Loucy (cell line): ENCODE measurements at regions not wholly inside any gene's neighbourhood (a gene's known extent, or its start where the extent isn't known, plus 50 kb on each side); places are given as distances from the start of the nearest gene placed in this dataset.

Source experiments
- H2AFZ ChIP-seq: fragments of 200-600 bp; sonication (generic); 2 replicates; pipeline ENCODE4 v1.6.0; 2016; ENCODE audit warnings: antibody characterized with exemption, mild to moderate bottlenecking, low read length, moderate library complexity
- H3F3A ChIP-seq: fragments of 200-600 bp; 2 replicates; pipeline ENCODE4 v1.6.0; 2016; ENCODE audit warnings: antibody characterized with exemption, low read depth, mild to moderate bottlenecking
- H3K27me3 ChIP-seq: fragments of 200-600 bp; sonication (generic); 2 replicates; pipeline ENCODE4 v1.6.1; 2014; ENCODE audit warnings: low read length, mild to moderate bottlenecking; ENCODE audit not compliant: insufficient read depth, poor library complexity, severe bottlenecking
- H3K36me3 ChIP-seq: fragments of 200-600 bp; sonication (generic); 2 replicates; pipeline ENCODE4 v1.6.1; 2016; ENCODE audit warnings: low read length; ENCODE audit not compliant: insufficient read depth
- H3K4me1 ChIP-seq: fragments of 200-600 bp; sonication (generic); 2 replicates; pipeline ENCODE4 v1.5.1; 2014; ENCODE audit warnings: low read length, mild to moderate bottlenecking; ENCODE audit not compliant: insufficient read depth, poor library complexity, severe bottlenecking
- H3K4me2 ChIP-seq: fragments of 200-600 bp; sonication (generic); 2 replicates; pipeline ENCODE4 v1.6.0; 2014; ENCODE audit warnings: antibody characterized with exemption, low read length, low read depth, mild to moderate bottlenecking; ENCODE audit not compliant: poor library complexity, severe bottlenecking
- H3K4me3 ChIP-seq: fragments of 200-600 bp; sonication (generic); 2 replicates; pipeline ENCODE4 v1.5.1; 2014; ENCODE audit warnings: low read length, mild to moderate bottlenecking, mixed read lengths; ENCODE audit not compliant: poor library complexity, severe bottlenecking
- H3K79me2 ChIP-seq: fragments of 200-600 bp; sonication (generic); 2 replicates; pipeline ENCODE4 v1.6.1; 2014; ENCODE audit warnings: low read length; ENCODE audit not compliant: insufficient read depth
- H3K9ac ChIP-seq: fragments of 200-600 bp; sonication (generic); 2 replicates; pipeline ENCODE4 v1.6.0; 2014; ENCODE audit warnings: mild to moderate bottlenecking, low read depth, low read length, moderate library complexity; ENCODE audit not compliant: poor library complexity, severe bottlenecking
- H3K9me2 ChIP-seq: fragments of 200-600 bp; sonication (generic); replicated peaks from 2 replicates; pipeline ENCODE4 v1.6.1; 2016; ENCODE audit warnings: low read depth, low read length, mixed read lengths
- H3K9me3 ChIP-seq: fragments of 200-600 bp; sonication (generic); 2 replicates; pipeline ENCODE4 v1.6.1; 2014; ENCODE audit warnings: mild to moderate bottlenecking, antibody characterized with exemption, low read length, low read depth; ENCODE audit not compliant: insufficient read depth
- H4K20me1 ChIP-seq: fragments of 200-600 bp; sonication (generic); 2 replicates; pipeline ENCODE4 v1.6.0; 2014; ENCODE audit warnings: antibody characterized with exemption, low read length, mild to moderate bottlenecking; ENCODE audit not compliant: insufficient read depth, poor library complexity, severe bottlenecking
- CTCF ChIP-seq: fragments of 200-600 bp; sonication (generic); conservative IDR thresholded peaks from 2 replicates; pipeline ENCODE4 v1.5.1; 2014; ENCODE audit warnings: mild to moderate bottlenecking, antibody characterized with exemption, low read length
- EZH2phosphoT487 ChIP-seq: fragments of 200-600 bp; IDR thresholded peaks from 2 replicates; pipeline ENCODE4 v1.6.1; 2018; ENCODE audit warnings: antibody characterized with exemption, mild to moderate bottlenecking, moderate library complexity, borderline replicate concordance

- Histone ChIP-seq H3K4me3 (no peak overlapping the region), H3K4me1 (no peaks in the 10 kb centered on the region), H3K9me2 (no peaks in the 10 kb centered on the region), H3K9me3 (no peaks in the 10 kb centered on the region), H3K27me3 (no peaks in the 10 kb centered on the region), H3K36me3 (no peaks in the 10 kb centered on the region), H4K20me1 (no peaks in the 10 kb centered on the region), H2AFZ (no peak overlapping the region), H3K4me2 (no peak overlapping the region), H3F3A (no peaks in the 10 kb centered on the region), H3K79me2 (no peaks in the 10 kb centered on the region), H3K9ac (no peak overlapping the region)
- no peak for TF ChIP-seq CTCF
Observed at GRCh38 chr14:39853441-39853840, 421.2 kb upstream of the FBXO33 start.

GRCh38 chr14:39851202-39851601 is 419.0 kb upstream of the FBXO33 start:
- H3K9me3 ChIP-seq = no peaks in the 10 kb centered on the region
- no peak overlapping the region for H3K9ac ChIP-seq
- no peaks in the 10 kb centered on the region for H3F3A ChIP-seq
- H4K20me1 ChIP-seq = no peaks in the 10 kb centered on the region
- H3K27me3 ChIP-seq = no peaks in the 10 kb centered on the region
- no peaks in the 10 kb centered on the region for H3K4me1 ChIP-seq
- H3K9me2 ChIP-seq = no peaks in the 10 kb centered on the region
- H3K4me2 ChIP-seq = no peak overlapping the region
- no peak overlapping the region for H2AFZ ChIP-seq
- no peaks in the 10 kb centered on the region for H3K36me3 ChIP-seq
- no peak for TF ChIP-seq EZH2phosphoT487
- TF ChIP-seq CTCF = no peak
- no peak overlapping the region for H3K4me3 ChIP-seq
- H3K79me2 ChIP-seq = no peaks in the 10 kb centered on the region

GRCh38 chr14:39847852-39848251 is 415.6 kb upstream of the FBXO33 start:
- Histone ChIP-seq H3K4me3 (no peak overlapping the region), H2AFZ (no peak overlapping the region), H3K4me1 (no peaks in the 10 kb centered on the region), H3K9ac (no peak overlapping the region), H3K27me3 (no peaks in the 10 kb centered on the region), H3F3A (no peaks in the 10 kb centered on the region), H3K9me2 (no peaks in the 10 kb centered on the region), H4K20me1 (no peaks in the 10 kb centered on the region), H3K4me2 (no peak overlapping the region), H3K36me3 (no peaks in the 10 kb centered on the region), H3K9me3 (no peaks in the 10 kb centered on the region), H3K79me2 (no peaks in the 10 kb centered on the region)
- TF ChIP-seq CTCF (no peak), EZH2phosphoT487 (no peak)
